ENCODE measurements at regions not wholly inside any gene's neighbourhood (a gene's known extent, or its start where the extent isn't known, plus 50 kb on each side); places are given as distances from the start of the nearest gene placed in this dataset.

DNA sequence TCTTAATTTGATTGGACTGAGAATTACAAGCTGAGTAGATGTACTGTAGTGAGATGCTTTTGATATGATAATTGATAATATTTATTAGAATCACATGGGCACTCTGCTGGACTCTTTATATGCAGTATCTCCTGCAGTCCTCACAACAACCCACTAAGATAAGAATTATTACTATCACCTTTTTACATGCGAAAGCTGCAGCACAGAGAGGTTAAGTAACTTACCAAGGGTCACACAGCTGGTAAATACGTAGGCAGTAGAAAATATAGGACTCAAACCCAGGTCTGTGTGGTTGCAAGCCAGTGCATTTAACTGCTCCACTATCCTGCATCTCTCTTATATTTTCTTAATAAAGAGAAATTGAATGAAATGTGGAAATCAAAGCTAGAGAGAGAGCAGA, 392.8 kb upstream of the RORA start:
- Histone ChIP-seq H3K4me2 (ENCODE audit: control insufficient read depth, extremely low read depth, insufficient read depth, low read depth, low read length) (no peak overlapping the region), H4K20me1 (ENCODE audit: control insufficient read depth, extremely low read depth, insufficient read depth, low read length) (no peaks in the 10 kb centered on the region), H3K36me3 (ENCODE audit: control insufficient read depth in 2 of 2, extremely low read depth in 1 of 2, insufficient read depth in 2 of 2, low read length in 2 of 2) (no peaks in the 10 kb centered on the region), H3K9me1 (ENCODE audit: control insufficient read depth, extremely low read depth, insufficient read depth, low read length) (no peaks in the 10 kb centered on the region), H3K9ac (ENCODE audit: control insufficient read depth, extremely low read depth, insufficient read depth, low read length) (no peak overlapping the region), H3K4me1 (ENCODE audit: control insufficient read depth, extremely low read depth, insufficient read depth, low read length) (no peaks in the 10 kb centered on the region), H3K9me3 (ENCODE audit: control insufficient read depth, low read depth, low read length) (no peaks in the 10 kb centered on the region), H3K27ac (ENCODE audit: control insufficient read depth, insufficient read depth, low read length) (no peak overlapping the region), H3K79me2 (ENCODE audit: control insufficient read depth, insufficient read depth, low read length) (no peaks in the 10 kb centered on the region), H3K4me3 (ENCODE audit: control insufficient read depth in 2 of 3, extremely low read depth in 1 of 3, insufficient read depth in 2 of 3, low read depth in 1 of 3, low read length in 3 of 3) (no peak overlapping the region), H2AFZ (ENCODE audit: control insufficient read depth, low read length) (no peak overlapping the region), H3K27me3 (ENCODE audit: control insufficient read depth, extremely low read depth, insufficient read depth, low read length) (peaks cover 4% of the 10 kb centered on the region)
- dilution Hi-C loops (cut with MboI; ENCODE audit: extremely low pct_ligation_motif_present, low sequenced_read_pairs) = no loop called here
- TF ChIP-seq, protein P1, sequence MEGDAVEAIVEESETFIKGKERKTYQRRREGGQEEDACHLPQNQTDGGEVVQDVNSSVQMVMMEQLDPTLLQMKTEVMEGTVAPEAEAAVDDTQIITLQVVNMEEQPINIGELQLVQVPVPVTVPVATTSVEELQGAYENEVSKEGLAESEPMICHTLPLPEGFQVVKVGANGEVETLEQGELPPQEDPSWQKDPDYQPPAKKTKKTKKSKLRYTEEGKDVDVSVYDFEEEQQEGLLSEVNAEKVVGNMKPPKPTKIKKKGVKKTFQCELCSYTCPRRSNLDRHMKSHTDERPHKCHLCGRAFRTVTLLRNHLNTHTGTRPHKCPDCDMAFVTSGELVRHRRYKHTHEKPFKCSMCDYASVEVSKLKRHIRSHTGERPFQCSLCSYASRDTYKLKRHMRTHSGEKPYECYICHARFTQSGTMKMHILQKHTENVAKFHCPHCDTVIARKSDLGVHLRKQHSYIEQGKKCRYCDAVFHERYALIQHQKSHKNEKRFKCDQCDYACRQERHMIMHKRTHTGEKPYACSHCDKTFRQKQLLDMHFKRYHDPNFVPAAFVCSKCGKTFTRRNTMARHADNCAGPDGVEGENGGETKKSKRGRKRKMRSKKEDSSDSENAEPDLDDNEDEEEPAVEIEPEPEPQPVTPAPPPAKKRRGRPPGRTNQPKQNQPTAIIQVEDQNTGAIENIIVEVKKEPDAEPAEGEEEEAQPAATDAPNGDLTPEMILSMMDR (optimal IDR thresholded peaks at IDR 0.05 in 1 of 3, IDR thresholded peaks at IDR 0.05 in 1 of 3, conservative IDR thresholded peaks at IDR 0.05 in 1 of 3; ENCODE audit: extremely low read depth in 1 of 3, insufficient read depth in 2 of 3, low read length in 3 of 3) = no peak
- TF ChIP-seq EZH2 (IDR thresholded peaks at IDR 0.05; ENCODE audit: low read length) = no peak
- no peak for DNase-seq (ENCODE audit: low read depth, low spot score)
- FAIRE-seq = no peak

DNA sequence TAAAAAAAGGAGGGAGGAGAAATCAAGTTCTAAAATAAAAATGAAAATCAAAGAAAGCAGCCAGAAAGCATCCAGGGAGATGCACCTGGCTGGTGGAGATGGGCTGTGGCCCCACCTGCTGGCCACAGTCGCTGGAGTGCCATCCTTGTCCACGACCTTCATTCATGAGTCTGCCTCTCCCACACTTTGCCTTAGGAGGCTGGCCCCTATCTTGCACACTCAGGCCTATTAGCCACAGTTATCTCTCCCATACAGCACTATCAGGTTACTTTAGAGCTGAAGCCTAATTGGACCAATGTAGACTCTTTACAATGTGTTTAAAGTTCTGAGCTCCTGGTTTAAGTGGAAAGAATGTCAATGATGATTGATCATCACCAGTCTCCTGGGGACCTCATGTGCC, 392.0 kb upstream of the RORA start:
- Histone ChIP-seq H3K9me3 (ENCODE audit: control insufficient read depth, low read depth, low read length) (no peaks in the 10 kb centered on the region), H2AFZ (ENCODE audit: control insufficient read depth, low read length) (no peak overlapping the region), H3K79me2 (ENCODE audit: control insufficient read depth, insufficient read depth, low read length) (no peaks in the 10 kb centered on the region), H3K4me2 (ENCODE audit: control insufficient read depth, extremely low read depth, insufficient read depth, low read depth, low read length) (no peak overlapping the region), H3K27me3 (ENCODE audit: control insufficient read depth, extremely low read depth, insufficient read depth, low read length) (peaks cover 4% of the 10 kb centered on the region), H3K4me3 (ENCODE audit: control insufficient read depth in 2 of 3, extremely low read depth in 1 of 3, insufficient read depth in 2 of 3, low read depth in 1 of 3, low read length in 3 of 3) (no peak overlapping the region), H3K9me1 (ENCODE audit: control insufficient read depth, extremely low read depth, insufficient read depth, low read length) (no peaks in the 10 kb centered on the region), H3K9ac (ENCODE audit: control insufficient read depth, extremely low read depth, insufficient read depth, low read length) (no peak overlapping the region), H3K27ac (ENCODE audit: control insufficient read depth, insufficient read depth, low read length) (no peak overlapping the region), H4K20me1 (ENCODE audit: control insufficient read depth, extremely low read depth, insufficient read depth, low read length) (no peaks in the 10 kb centered on the region), H3K36me3 (ENCODE audit: control insufficient read depth in 2 of 2, extremely low read depth in 1 of 2, insufficient read depth in 2 of 2, low read length in 2 of 2) (no peaks in the 10 kb centered on the region), H3K4me1 (ENCODE audit: control insufficient read depth, extremely low read depth, insufficient read depth, low read length) (no peaks in the 10 kb centered on the region)
- FAIRE-seq (no peak), DNase-seq (ENCODE audit: low read depth, low spot score) (no peak)
- no peak for TF ChIP-seq EZH2 (IDR thresholded peaks at IDR 0.05; ENCODE audit: low read length)
- TF ChIP-seq, protein P1 (optimal IDR thresholded peaks at IDR 0.05 in 1 of 3, IDR thresholded peaks at IDR 0.05 in 1 of 3, conservative IDR thresholded peaks at IDR 0.05 in 1 of 3; ENCODE audit: extremely low read depth in 1 of 3, insufficient read depth in 2 of 3, low read length in 3 of 3) = peak; percentile 65 to 91 (median 84)
- dilution Hi-C loops (cut with MboI; ENCODE audit: extremely low pct_ligation_motif_present, low sequenced_read_pairs) = no loop called here

All from keratinocyte (primary cell).